ENCODE measurements at regions not wholly inside any gene's neighbourhood (a gene's known extent, or its start where the extent isn't known, plus 50 kb on each side); places are given as distances from the start of the nearest gene placed in this dataset.

- TF ChIP-seq ZFX (IDR thresholded peaks at IDR 0.05; ENCODE audit: borderline replicate concordance): no peak
- no peak overlapping the region for H3K27ac ChIP-seq
Measured at GRCh38 chr1:164479242-164479641, 79.7 kb upstream of the PBX1 start.

- no peak for TF ChIP-seq CTCF (IDR thresholded peaks at IDR 0.05)
- no peak for TF ChIP-seq ZFX (IDR thresholded peaks at IDR 0.05; ENCODE audit: borderline replicate concordance)
Measured at GRCh38 chr1:164480285-164480907, 78.6 kb upstream of the PBX1 start.

GRCh38 chr1:164495905-164496304, 63.1 kb upstream of the PBX1 start:
- TF ChIP-seq ZFX (IDR thresholded peaks at IDR 0.05; ENCODE audit: borderline replicate concordance) (no peak), CTCF (IDR thresholded peaks at IDR 0.05) (no peak)

More at GRCh38 chr1:164480285-164480907, 78.6 kb upstream of the PBX1 start:
- H3K27ac ChIP-seq: no peak overlapping the region

GRCh38 chr1:164498792-164499191, 60.2 kb upstream of the PBX1 start:
- H3K27ac ChIP-seq: no peak overlapping the region
- TF ChIP-seq CTCF (IDR thresholded peaks at IDR 0.05) (no peak), ZFX (IDR thresholded peaks at IDR 0.05; ENCODE audit: borderline replicate concordance) (no peak)

More at GRCh38 chr1:164495905-164496304, 63.1 kb upstream of the PBX1 start:
- H3K27ac ChIP-seq: no peak overlapping the region

- TF ChIP-seq CTCF (IDR thresholded peaks at IDR 0.05) (no peak), ZFX (IDR thresholded peaks at IDR 0.05; ENCODE audit: borderline replicate concordance) (no peak)
- H3K27ac ChIP-seq: no peak overlapping the region
Measured at GRCh38 chr1:164504749-164505148, 54.2 kb upstream of the PBX1 start.

Measured in 22Rv1 (cell line).